ENCODE measurements at regions not wholly inside any gene's neighbourhood (a gene's known extent, or its start where the extent isn't known, plus 50 kb on each side); places are given as distances from the start of the nearest gene placed in this dataset.

DNA sequence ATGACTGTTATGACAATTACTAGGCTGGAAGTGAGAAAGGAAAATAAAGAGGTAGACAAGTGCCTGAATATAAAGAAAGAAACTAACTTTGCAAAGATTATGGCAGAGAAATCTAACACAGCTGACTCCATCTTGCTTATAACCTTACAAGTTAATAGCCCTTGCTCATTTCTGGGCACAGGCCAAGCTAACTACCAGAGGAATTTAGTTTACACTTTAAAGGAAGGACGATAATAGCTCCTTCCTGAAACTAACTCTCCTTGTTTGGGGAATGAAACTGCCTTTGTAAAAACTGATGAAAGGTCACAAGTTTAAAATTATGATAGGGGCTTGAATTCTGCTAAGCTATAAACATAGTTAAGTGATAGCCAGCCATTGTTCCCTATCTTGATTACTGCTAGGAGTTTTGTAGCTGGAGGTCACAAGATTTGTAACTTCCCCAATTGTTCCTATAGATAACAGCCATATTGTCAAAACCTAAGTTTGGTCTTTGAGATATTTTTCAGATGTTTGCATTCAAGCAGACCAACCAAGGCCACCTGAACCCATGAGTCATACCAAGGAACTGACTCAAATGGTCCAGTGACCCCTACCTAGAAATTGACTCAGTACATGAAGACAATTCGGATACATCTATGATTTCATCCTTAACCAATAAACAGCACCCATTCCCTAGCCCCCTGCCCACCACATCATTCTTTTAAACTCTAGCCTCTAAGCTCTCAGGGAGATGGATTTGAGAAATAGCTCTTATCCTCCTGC lies 209.2 kb upstream of the LRATD1 start:
- no peak overlapping the region for H3K4me3 ChIP-seq (ENCODE audit: low read depth, low read length)
- in situ Hi-C loops (cut with HindIII; ENCODE audit: low sequenced_read_pairs): no loop called here
- no peak for TF ChIP-seq CTCF (IDR thresholded peaks at IDR 0.05; ENCODE audit: low read depth, low read length)
- no peak for DNase-seq (ENCODE audit: low read depth, low spot score)

DNA sequence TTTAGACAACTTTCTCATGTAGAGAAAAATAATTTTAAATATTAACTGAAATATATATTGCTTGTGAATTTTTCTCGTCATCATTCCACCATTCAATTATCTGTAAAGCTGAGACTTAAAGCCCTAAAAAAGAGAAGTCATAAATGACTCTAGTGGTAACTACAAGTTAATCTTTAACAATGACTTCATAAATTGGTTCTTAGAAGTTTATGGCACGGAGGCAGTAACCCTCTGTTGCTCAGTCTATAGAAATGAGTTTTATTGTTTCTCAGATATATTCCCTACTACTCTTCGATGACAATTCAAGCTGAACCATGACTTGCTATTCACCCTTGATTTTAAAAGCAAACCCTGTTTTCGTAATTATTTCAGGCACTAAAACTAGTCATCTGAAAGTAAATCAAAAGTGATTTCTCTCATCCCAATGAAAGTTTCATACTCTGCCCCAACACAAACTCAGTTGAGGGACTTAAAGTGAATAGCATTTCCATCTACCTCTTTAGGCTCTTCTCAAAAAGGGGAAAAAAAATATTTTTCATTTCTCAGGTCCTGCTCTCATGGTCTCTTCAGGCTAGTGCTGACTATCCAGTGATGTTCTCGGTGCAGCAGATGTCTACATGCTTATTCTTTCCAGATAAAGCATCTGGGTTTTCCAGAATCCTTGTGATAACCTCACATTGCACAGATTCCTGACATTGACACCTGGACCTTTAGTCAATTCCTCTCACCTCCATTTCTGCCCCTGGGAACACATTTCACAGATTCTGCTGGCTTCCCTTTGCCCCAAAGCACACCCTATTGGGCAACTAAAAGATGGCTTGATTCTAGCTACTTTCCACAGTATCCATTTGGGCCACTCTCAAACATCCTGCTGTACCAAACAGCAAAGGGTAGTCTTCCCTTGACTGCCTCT lies 207.8 kb upstream of the LRATD1 start:
- in situ Hi-C loops (cut with HindIII; ENCODE audit: low sequenced_read_pairs): no loop called here
- TF ChIP-seq CTCF (IDR thresholded peaks at IDR 0.05; ENCODE audit: low read depth, low read length): no peak
- no peak overlapping the region for H3K4me3 ChIP-seq (ENCODE audit: low read depth, low read length)
- DNase-seq (ENCODE audit: low read depth, low spot score): no peak

DNA sequence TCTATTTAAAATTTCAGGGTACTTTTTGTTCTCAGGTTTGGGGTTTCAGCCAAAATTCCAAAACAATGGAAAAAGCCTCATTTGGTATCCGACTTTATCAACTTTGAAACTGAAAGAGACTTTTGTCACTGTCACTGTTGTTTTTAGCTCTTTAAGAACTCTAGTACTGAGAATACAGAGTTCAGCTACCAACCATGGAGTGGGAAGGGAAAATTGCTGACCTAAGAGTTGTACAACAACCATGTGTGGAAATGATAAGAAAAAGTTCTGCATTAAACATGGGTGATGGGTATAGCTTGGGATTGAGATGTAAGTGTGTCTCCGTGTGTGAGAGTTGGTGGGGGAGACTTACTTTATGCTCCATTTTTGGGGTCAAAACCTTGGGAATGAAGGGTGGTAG lies 206.6 kb upstream of the LRATD1 start:
- in situ Hi-C loops (cut with HindIII; ENCODE audit: low sequenced_read_pairs): no loop called here

DNA sequence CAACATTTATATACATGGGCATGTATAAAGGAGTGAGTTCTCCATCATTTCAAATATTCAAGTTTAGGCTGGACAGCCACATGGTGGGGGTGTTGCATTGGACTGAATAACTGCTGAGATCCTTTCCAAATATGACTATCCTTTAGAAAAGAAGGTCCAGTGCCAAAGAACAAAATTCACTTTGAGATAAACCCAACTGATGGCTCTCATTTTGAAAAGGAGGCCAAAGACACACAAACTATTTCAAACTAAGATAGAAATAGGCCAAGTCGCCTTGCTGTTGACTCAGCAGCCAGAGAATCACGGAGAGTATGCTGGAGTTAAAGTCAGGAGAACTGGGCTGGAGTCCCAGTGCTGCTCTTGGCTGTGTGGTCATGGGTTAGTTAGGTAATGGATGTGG lies 204.5 kb upstream of the LRATD1 start:
- peak; percentile 25 for TF ChIP-seq CTCF (IDR thresholded peaks at IDR 0.05; ENCODE audit: low read depth, low read length)
- DNase-seq (ENCODE audit: low read depth, low spot score): peak; percentile 90
- no peak overlapping the region for H3K4me3 ChIP-seq (ENCODE audit: low read depth, low read length)
- in situ Hi-C loops (cut with HindIII; ENCODE audit: low sequenced_read_pairs): no loop called here

More for the DNA sequence above, 206.6 kb upstream of the LRATD1 start:
- no peak overlapping the region for H3K4me3 ChIP-seq (ENCODE audit: low read depth, low read length)
- no peak for DNase-seq (ENCODE audit: low read depth, low spot score)
- no peak for TF ChIP-seq CTCF (IDR thresholded peaks at IDR 0.05; ENCODE audit: low read depth, low read length)

- no peak for TF ChIP-seq CTCF (IDR thresholded peaks at IDR 0.05; ENCODE audit: low read depth, low read length)
- DNase-seq (ENCODE audit: low read depth, low spot score): no peak
- in situ Hi-C loops (cut with HindIII; ENCODE audit: low sequenced_read_pairs): no loop called here
- H3K4me3 ChIP-seq (ENCODE audit: low read depth, low read length): no peak overlapping the region
These were observed 198.5 kb upstream of the LRATD1 start for GRCh38 chr2:14433946-14434495.

- no peak for TF ChIP-seq CTCF (IDR thresholded peaks at IDR 0.05; ENCODE audit: low read depth, low read length)
- no peak overlapping the region for H3K4me3 ChIP-seq (ENCODE audit: low read depth, low read length)
- DNase-seq (ENCODE audit: low read depth, low spot score): no peak
- in situ Hi-C loops (cut with HindIII; ENCODE audit: low sequenced_read_pairs): no loop called here
These were observed 186.8 kb upstream of the LRATD1 start for GRCh38 chr2:14445670-14446069.

Data from astrocyte of the spinal cord (primary cell).